Adrenal gland (tissue), 5 donors: ENCODE measurements at regions not wholly inside any gene's neighbourhood (a gene's known extent, or its start where the extent isn't known, plus 50 kb on each side); places are given as distances from the start of the nearest gene placed in this dataset.

Source experiments
- CTCF ChIP-seq, 6 experiments: fragments of 450-650 bp in 4 of 6; fragments of 200-600 bp in 2 of 6; sonication (generic) in 1 of 6; IDR thresholded peaks; 1 replicate in 5 of 6; 2 replicates in 1 of 6; pipeline versions ENCODE4 v1.5.1 to v1.8.0; 2016 to 2021; ENCODE audit warnings: antibody characterized with exemption in 6 of 6, mild to moderate bottlenecking in 2 of 6, moderate library complexity in 1 of 6
- POLR2A ChIP-seq, 2 donors: fragments of 450-650 bp; IDR thresholded peaks; one replicate each; pipeline ENCODE4 v1.6.1; 2017; ENCODE audit warnings: antibody characterized with exemption in 2 of 2, mild to moderate bottlenecking in 2 of 2, moderate library complexity in 1 of 2
- donor health status: DM: no; HTN: no; CAD: no.

GRCh38 chr12:65662590-65662989, 161.7 kb upstream of the HMGA2 start:
- TF ChIP-seq CTCF (IDR thresholded peaks at IDR 0.05) = no peak
- TF ChIP-seq POLR2A (IDR thresholded peaks at IDR 0.05) = no peak
